ENCODE measurements at regions not wholly inside any gene's neighbourhood (a gene's known extent, or its start where the extent isn't known, plus 50 kb on each side); places are given as distances from the start of the nearest gene placed in this dataset.
"Not testable (repeated sequence)": the region's sequence is repeated elsewhere in the genome, so short reads cannot be mapped to it uniquely, and the experiment has no call there.

DNA sequence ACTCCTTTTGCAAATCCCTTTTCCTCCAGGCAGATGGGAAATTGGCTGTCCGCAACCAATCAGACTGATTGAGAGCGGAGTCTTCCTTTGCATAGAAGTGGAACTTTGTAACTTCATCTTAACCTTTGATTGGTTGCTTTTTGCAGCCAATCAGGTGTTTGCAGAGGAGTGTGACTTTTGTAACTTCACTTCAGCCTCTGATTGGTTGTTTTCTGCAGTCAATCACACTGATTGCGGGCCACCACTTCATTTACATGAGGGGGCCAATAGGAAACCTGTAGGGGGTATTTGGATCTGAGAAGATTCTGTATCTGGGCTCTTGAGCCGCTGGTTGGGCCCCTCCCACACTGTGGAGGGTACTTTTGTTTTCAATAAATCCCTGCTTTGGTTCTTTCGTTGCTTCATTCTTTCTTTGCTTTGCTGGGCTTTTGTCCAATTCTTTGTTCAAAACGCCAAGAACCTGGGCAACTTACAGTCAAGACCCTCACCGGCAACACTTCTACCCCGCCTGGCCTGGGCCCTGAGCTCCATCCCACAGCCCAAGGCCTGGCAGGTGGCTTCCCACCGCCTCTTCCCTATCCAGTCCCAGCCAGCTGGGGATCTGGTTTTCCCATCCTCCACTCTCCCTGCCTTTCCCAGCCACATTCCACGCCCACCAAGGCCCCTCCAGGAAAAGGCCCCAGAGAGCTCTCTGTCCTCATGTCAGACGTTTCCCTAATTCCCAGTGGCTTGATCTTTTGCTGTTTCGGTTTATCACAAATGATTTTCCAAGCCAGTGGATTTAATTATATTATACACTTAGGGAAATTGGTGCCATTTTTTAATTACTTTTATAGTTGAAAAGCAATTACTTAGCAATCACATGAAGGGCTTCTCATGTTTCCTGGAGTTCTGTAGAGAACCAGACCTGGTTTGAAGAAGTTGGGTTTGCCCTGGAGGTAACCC, 110.2 kb upstream of the STX18 start:
- no peaks in the 10 kb centered on the region for H3K9me3 ChIP-seq
- no peaks in the 10 kb centered on the region for H3K4me1 ChIP-seq
- intact Hi-C loops (cut with DNase I): no loop called here
- ATAC-seq (no peak), DNase-seq (no peak)
- H3K36me3 ChIP-seq: no peaks in the 10 kb centered on the region
- no peak overlapping the region for H3K4me3 ChIP-seq
- no peak overlapping the region for H3K27ac ChIP-seq
- TF ChIP-seq, protein P1, sequence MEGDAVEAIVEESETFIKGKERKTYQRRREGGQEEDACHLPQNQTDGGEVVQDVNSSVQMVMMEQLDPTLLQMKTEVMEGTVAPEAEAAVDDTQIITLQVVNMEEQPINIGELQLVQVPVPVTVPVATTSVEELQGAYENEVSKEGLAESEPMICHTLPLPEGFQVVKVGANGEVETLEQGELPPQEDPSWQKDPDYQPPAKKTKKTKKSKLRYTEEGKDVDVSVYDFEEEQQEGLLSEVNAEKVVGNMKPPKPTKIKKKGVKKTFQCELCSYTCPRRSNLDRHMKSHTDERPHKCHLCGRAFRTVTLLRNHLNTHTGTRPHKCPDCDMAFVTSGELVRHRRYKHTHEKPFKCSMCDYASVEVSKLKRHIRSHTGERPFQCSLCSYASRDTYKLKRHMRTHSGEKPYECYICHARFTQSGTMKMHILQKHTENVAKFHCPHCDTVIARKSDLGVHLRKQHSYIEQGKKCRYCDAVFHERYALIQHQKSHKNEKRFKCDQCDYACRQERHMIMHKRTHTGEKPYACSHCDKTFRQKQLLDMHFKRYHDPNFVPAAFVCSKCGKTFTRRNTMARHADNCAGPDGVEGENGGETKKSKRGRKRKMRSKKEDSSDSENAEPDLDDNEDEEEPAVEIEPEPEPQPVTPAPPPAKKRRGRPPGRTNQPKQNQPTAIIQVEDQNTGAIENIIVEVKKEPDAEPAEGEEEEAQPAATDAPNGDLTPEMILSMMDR (IDR thresholded peaks at IDR 0.05): no peak
- H3K27me3 ChIP-seq: no peaks in the 10 kb centered on the region

DNA sequence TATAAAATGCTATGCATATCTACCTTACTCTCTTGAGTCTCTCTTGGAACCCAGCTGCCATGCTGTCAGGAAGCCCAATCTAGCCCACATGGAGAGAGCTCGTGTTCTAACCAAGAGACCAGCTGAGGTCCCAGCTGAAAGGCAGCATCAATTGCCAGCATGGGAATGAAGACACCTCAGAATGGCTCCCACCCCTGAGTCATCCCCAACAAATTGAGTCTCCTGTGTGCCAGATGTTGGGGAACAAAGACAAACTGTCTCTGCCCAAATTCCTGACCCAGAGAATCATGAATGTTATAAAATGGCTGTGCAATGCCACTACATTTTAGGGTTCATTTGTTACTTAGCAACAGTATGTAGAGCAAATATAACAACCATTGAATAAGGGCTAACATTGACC, 105.2 kb upstream of the STX18 start:
- intact Hi-C loops (cut with DNase I): no loop called here
- ATAC-seq: no peak
- Histone ChIP-seq H3K4me1 (no peaks in the 10 kb centered on the region), H3K9me3 (no peaks in the 10 kb centered on the region), H3K4me3 (no peak overlapping the region), H3K36me3 (no peaks in the 10 kb centered on the region), H3K27me3 (no peaks in the 10 kb centered on the region), H3K27ac (no peak overlapping the region)
- DNase-seq: no peak
- TF ChIP-seq, protein P1 (IDR thresholded peaks at IDR 0.05): no peak

DNA sequence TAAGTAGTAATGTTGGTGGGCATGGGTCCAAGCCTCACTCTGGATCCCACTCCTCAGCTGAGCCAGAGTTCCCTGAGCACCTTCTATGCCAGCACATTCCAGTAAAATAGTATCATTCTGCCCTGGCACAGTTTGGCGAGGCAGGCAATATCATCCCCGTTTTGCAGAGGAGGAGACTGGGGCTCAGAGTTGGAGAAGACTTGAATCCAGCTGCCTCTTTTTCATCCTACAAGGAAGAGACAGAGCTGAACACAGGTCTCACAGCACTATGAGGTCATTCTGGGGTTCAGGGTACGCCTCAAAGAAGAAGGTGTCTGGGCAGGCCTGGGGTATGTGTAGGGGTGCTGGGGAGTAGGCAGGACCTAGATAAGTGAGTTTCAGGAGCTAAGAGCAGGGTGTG, 103.9 kb upstream of the STX18 start:
- no peak overlapping the region for H3K27ac ChIP-seq
- TF ChIP-seq, protein P1 (IDR thresholded peaks at IDR 0.05): no peak
- H3K4me3 ChIP-seq: no peak overlapping the region
- ATAC-seq (no peak), DNase-seq (no peak)
- no peaks in the 10 kb centered on the region for H3K4me1 ChIP-seq
- no peaks in the 10 kb centered on the region for H3K27me3 ChIP-seq
- intact Hi-C loops (cut with DNase I): no loop called here
- no peaks in the 10 kb centered on the region for H3K36me3 ChIP-seq
- H3K9me3 ChIP-seq: no peaks in the 10 kb centered on the region

DNA sequence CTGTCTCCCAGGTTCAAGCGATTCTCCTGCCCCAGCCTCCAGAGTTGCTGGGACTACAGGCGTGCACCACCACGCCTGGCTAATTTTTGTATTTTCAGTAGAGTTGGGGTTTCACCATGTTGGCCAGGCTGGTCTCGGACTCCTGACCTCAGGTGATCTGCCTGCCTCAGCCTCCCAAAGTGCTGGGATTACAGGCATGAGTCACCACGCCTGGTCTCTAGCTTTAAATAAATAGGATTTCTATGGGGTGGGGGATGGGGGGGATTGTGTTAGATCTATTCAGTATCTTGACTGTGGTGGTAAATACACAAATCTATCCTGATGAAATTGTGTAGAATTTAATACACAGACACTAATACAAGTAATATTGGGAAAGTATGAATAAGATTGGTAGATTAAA, 102.4 kb upstream of the STX18 start:
- H3K36me3 ChIP-seq; DNase-seq; H3K4me3 ChIP-seq; H3K4me1 ChIP-seq; ATAC-seq; H3K27ac ChIP-seq; H3K27me3 ChIP-seq; H3K9me3 ChIP-seq; intact Hi-C loops (cut with DNase I): not testable (repeated sequence)

DNA sequence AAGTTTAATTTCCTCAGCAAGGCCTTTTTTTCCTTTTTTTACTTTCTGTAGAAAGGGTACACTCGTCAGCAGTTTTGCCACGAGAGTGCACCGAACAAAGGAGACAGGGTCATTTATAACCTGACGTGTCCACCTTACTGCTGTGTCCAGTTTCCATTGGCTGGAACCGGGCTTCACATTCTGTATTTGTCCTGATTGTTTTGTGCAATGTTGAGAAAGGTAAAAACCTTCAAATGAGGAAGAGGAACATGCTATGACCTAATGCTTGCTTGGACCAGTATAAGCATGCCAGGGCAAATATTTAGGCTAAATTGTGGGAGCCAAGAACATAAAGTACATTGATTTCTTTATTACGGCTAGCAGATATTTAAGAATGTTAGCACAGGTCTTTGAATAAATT, 101.9 kb upstream of the STX18 start:
- intact Hi-C loops (cut with DNase I); H3K36me3 ChIP-seq; H3K27ac ChIP-seq; H3K4me1 ChIP-seq; DNase-seq; H3K27me3 ChIP-seq; ATAC-seq; H3K9me3 ChIP-seq; H3K4me3 ChIP-seq: not testable (repeated sequence)

DNA sequence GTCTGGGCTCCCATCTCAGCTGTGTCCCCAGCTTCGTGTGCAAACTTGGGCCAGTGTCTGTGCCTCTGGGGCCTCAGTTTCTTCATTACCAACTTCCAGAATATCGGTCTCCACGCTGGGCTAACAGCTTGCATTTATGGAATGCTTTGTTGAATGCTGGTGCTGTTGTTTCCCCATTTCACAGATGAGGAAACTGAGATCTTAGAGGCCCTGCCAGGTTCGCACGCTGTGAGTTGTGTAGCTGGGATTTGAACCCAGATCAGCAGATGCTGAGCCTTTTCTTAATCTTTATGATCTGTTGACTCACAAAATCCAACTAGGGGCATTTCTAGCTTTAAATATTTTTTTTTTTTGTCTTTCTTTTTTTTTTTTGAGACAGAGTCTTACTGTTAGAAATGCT, 101.5 kb upstream of the STX18 start:
- intact Hi-C loops (cut with DNase I): no loop called here
- no peak overlapping the region for H3K27ac ChIP-seq

More for the DNA sequence above, 101.5 kb upstream of the STX18 start:
- H3K27me3 ChIP-seq: no peaks in the 10 kb centered on the region
- DNase-seq (no peak), ATAC-seq (no peak)
- no peak overlapping the region for H3K4me3 ChIP-seq
- H3K9me3 ChIP-seq: no peaks in the 10 kb centered on the region
- TF ChIP-seq, protein P1 (IDR thresholded peaks at IDR 0.05): no peak
- no peaks in the 10 kb centered on the region for H3K4me1 ChIP-seq
- H3K36me3 ChIP-seq: no peaks in the 10 kb centered on the region

All from upper lobe of right lung (tissue), 1 donor.